ENCODE measurements at regions not wholly inside any gene's neighbourhood (a gene's known extent, or its start where the extent isn't known, plus 50 kb on each side); places are given as distances from the start of the nearest gene placed in this dataset.

DNA sequence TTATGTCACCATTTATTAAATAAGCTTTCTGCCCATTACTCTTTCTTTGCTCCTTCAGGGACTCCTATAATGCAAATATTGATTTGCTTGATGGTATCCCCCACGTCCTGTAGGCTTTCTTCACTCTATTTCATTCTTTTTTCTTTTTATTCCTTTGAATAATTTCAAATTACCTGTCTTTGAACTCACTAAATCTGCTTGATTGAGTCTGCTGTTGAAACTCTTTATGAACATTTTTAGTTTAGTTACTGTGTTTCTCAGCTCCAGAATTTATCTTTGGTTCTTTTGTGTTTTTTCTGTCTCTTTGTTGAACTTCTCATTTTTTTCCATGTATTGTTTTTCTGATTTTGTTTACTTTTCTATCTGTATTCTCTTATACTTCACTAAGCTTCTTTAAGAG is 254.4 kb upstream of the CCL2 start:
- TF ChIP-seq EP300 (IDR thresholded peaks at IDR 0.05; ENCODE audit: low read depth), result no peak
- TF ChIP-seq POLR2A (IDR thresholded peaks at IDR 0.05), result no peak

All from transverse colon (tissue), 1 donor.